ENCODE measurements at regions not wholly inside any gene's neighbourhood (a gene's known extent, or its start where the extent isn't known, plus 50 kb on each side); places are given as distances from the start of the nearest gene placed in this dataset.
"Not testable (repeated sequence)": the region's sequence is repeated elsewhere in the genome, so short reads cannot be mapped to it uniquely, and the experiment has no call there.

DNA sequence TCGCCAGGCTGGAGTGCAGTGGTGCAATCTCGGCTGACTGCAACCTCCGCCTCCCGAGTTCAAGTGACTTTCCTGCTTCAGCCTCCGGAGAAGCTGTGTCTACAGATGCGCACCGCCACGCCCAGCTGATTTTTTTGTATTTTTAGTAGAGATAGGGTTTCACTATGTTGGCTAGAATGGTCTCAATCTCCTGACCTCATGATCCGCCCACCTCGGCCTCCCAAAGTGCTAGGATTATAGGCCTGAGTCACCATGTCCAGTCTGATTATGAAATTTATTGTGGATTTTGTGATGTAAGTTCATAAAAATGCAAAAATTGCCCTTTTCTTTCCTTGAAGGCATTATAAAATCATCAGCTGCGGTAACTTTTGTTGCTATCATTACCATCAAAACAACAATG lies 1688.3 kb upstream of the ADGRL3 start:
- DNase-seq = not testable (repeated sequence)

DNA sequence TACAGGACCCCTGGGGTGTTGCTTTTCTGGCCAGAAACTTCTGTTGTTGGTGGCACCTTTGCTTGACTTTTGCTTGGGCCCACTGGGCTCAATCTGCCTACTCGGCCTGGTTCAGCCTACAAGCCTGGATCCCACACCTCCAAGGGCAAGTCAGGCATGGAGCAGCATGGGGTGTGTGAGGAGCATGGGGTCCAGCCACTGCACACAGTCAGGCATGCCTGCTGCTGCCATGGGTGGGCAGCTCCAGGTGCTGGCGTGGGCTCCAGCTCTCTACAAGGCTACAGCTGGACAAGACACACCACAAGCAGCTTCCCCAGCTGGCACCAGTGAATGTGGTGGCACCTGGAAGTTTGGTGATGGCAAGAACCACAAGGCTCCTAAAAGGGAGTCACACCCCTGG lies 1683.1 kb upstream of the ADGRL3 start:
- no peak for DNase-seq

DNA sequence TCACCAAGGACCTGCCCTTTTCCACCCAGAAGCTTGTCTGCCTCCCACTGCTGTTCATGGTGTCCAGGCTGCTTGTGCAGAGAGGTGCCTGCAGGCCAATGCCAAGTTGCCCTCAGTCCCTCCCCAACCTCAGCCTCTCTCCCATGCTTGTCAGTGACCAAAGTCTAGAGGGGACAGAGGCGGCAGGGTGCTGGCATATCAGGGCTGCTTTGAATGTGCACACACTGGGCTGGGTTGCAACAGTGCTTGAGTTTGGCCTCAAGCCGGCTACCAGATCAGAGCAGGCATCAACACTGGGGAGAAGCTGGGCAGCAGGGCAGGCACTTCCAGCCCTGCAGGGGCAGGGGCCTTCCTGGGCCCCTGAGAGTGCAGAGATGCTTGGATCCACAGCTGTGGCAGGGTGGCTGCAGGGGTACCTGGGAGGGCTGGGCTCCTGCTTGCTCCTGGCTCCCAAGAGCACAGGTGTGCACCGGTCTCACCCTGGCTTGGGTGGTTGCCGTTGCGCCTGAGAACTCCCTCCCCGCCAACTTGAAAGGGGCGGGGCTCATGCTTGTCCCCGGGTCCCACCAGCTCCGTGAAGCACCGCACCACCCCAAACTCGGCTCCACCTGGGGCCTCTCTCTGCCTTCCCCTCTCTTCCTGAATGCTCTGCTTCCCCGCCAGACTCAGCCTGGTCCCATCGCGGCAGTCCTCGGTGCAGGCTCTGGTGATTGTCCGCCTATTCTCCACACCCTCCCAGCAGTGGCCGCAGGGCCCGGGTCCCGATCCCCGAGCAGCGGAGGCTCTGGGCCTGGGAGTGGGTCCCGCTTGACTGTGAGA lies 1681.9 kb upstream of the ADGRL3 start:
- DNase-seq = no peak

DNA sequence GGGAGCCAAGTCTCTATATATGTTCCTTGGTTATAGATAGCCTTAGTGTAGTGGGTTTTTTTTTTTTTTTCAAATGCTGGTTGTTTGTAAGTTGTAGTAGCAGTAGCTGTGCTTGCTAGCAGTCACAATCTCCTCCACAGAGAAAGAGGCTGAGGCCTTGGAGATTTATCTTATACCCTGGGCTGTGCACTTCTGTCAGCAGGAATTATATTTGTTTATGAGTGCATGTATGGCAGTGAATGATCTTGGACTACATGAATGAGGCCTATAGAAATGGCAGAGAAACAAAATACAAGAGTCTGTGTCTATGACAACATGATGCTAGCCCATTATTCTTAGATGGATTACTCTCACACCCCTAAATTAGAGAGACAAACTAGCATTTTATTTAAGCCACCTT lies 1674.2 kb upstream of the ADGRL3 start:
- DNase-seq = no peak

DNA sequence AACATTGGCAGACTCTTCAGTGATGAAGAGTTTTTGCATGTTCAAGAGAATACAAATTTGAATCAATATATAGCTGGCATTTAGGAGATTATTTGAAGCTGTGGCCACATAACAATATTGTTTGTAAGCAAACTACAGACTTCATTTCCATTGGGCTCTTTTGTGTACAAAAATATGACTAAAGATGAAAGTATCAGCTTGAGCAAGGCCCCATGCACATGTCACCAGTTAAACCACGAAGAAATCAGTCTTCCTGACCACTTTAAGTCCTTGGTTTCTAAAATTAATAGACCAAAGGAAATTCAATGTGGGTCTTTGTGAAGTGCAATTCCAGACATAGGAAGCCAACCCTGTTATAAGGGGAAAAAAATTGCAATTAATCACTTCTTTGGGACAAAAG lies 1664.6 kb upstream of the ADGRL3 start:
- DNase-seq = no peak

DNA sequence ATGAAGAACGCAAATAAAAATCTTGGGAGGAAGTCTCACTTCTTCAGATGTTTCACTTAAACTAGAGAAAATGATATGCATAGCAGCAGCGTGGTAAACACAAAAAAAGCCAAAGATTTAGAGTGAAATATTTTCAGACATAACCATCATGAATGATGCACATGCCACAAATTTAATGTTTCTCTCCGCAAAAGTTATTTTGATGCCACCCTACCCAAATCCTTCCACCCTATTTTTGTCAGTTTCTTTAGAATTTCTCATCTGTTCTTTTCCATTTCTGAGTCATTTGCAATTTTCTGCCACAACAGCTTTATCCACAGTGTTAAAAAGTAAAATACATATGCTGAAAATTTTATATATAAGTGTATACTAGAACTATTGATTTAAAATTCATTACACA lies 1663.7 kb upstream of the ADGRL3 start:
- DNase-seq = no peak

DNA sequence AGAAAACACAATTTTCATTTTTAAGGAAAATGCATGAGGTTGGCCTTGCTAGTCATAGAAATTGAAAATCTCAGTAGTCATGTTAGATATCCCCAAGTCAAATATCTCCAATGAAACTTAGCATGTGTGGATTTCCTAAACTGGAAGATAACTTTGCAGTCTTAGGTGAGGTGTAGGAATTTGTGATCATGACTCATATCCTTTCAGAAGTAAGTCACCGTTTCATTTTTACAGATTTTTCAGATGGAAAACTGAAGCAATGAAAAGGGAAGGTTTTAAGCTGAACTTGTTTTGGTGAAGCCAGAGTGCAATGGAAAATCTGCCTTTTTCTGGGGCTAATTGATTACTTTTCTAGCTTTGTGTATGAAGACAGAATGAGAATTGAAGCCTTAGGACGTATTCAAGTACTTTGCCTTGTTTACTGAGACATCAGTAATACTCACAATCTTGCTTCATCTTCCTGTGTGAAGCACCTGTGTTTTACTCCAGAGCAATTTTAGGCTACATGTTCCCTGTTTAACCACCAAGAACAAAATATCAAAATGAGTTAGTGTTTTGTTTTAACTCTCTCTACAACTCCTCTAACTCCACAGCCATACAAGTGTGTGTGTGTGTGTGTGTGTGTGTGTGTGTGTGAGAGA lies 1662.8 kb upstream of the ADGRL3 start:
- DNase-seq = no peak

DNA sequence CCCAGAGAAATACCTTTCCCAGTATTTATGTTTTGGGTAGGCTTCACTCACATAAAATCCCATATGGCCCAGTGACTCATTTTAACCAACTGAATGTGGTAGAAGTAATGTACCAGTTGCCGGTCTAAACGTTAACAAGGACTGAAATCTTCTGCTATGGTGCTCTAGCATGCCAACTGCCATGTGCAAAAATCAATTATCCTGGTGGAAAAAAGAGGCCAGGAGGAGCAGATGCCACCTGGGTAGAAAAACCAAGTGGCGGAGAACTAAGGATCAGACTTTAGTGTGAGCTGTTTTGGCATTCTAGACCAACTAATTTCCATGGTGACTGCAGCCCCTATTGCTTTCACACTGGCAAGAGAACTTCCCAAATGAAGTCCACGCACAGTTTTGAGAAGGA lies 1660.7 kb upstream of the ADGRL3 start:
- DNase-seq = no peak

DNA sequence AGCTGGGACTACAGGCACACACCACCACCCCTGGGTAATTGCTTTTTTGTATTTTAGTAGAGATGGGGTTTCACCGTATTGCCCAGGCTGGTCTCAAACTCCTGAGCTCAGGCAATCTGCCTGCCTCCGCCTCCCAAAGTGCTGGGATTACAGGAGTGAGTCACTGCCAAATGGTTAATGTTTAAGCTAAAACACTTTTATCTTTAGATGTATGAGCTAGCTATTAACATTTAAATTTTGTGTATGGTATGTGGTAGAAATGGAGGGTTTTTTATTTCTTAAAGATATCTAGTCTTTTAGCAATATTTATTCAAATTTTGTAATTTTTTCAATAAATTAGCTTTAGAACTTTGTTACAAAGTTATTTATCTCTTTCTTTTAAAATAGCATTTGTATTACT lies 1659.8 kb upstream of the ADGRL3 start:
- DNase-seq = no peak

DNA sequence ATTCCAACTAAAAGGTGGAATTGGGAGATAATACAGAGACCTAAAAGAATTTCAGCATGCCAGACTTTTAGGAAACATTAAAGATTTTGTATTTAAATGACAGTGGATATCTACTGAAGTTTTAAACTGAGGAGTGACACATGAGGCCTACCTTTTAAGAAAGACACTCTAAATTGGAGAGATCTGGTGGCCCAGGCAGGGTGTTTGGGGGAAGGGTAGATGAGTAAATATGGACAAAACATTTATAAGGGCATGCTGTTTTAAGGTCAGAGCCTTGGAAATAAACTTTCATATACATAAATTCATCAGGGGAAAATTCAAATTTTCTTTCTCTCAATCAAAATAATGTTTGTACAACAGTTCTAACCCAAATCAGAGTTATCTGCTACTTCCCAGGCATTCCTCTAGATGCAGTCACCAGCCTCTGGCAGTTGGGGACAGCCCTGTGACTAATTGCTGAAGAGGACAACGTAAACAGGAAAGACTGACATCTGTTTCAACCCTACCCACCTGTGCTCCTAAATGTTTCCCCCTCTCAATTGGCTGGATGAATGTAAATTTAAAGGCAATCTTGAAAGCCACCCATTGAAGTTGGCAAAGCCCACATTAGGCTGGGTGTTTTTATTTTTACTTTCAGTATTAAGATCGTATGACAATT lies 1646.9 kb upstream of the ADGRL3 start:
- peak; percentile 83 for DNase-seq

DNA sequence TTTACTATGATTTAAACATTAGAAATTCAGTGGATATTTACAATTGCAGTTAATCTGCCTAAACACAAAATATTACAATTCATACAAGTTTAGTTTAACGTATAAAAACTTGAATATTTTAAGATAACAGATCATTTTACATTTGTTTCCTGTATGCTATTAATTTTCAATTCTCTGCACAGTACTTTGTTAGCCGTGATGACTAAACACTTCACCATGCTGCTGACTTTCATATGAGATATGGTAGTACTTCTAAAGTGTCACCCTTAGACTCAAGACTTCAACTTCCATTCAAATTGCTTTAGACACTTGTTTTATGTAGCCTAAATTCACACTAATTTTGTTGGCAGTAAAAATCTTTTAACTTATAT lies 1646.4 kb upstream of the ADGRL3 start:
- DNase-seq = peak; percentile 76

DNA sequence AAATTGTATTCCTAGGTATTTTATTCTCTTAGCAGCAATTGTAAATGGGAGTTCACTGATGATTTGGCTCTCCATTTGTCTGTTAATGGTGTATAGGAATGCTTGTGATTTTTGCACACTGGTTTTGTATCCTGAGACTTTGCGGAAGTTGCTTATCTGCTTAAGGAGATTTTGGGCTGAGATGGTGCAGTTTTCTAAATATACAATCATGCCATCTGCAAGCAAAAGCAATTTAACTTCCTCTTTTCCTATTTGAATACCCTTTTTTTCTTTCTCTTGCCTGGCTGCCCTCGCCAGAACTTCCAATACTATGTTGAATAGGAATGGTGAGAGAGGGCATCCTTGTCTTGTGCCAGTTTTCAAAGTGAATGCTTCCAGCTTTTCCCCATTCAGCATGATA lies 1643.9 kb upstream of the ADGRL3 start:
- DNase-seq = not testable (repeated sequence)

DNA sequence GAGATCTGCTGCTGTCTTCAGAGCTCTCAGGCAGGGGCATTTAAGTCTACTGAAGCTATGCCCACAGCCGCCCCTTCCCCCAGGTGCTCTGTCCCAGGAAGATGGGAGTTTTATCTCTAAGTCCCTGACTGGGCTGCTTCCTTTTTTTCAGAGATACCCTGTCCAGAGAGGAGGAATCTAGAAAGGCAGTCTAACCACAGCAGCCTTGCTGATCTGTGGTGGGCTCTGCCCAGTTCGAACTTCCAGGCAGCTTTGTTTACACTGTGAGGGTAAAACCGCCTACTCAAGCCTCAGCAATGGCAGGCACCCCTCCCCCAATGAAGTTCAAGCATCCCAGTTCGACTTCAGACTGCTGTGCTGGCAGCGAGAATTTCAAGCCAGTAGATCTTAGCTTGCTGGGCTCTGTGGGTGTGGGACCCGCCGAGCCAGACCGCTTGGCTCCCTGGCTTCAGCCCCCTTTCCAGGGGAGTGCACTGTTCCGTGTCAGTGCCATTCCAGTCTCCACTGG lies 1639.9 kb upstream of the ADGRL3 start:
- DNase-seq = not testable (repeated sequence)

DNA sequence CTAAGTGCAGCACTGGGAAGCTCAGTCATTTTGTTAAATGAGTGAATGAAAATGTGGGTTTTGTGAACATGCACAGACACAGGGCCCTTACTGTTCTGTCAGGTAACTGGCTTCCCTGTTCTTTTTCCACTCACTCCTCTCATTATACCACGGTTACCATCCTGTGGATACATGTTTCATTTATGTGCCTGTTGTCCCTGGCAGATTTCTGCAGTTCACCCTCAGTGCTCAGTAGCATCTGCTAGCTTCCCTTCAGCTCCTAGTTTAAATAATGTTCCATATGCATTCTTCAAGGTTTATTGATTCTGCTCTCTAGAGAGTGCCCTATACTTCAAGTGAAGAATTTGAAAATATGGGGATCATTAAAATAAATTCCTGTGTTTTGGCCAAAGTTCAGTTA lies 1634.3 kb upstream of the ADGRL3 start:
- DNase-seq = no peak

DNA sequence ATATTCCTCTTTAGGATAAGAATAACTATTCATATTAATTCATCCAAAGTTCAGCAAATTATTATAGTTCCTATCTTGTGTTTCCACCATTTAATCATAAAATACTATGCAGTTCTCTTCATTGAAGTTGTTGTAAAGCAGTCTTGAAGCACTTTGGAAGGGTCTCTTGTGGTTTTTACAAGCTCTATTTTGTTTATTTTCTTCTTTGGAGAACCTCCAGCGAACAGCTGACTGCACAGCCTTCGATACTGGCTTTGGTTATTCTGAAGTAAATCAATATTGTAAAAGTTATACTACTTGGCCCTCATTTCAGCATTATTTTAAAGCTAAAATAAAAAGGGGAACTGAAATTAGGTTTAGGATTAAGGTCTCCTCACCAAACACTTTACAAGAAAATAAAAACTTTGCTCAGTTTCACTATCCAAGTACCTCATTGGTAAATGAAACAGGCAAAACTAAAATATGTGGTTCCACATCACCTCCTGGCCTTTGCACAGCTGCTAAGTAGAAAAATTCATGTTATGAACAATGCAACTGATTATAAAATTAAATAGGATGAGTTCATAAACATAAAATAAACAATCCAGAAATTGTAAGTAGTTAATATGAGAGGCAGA lies 1629.2 kb upstream of the ADGRL3 start:
- no peak for DNase-seq

DNA sequence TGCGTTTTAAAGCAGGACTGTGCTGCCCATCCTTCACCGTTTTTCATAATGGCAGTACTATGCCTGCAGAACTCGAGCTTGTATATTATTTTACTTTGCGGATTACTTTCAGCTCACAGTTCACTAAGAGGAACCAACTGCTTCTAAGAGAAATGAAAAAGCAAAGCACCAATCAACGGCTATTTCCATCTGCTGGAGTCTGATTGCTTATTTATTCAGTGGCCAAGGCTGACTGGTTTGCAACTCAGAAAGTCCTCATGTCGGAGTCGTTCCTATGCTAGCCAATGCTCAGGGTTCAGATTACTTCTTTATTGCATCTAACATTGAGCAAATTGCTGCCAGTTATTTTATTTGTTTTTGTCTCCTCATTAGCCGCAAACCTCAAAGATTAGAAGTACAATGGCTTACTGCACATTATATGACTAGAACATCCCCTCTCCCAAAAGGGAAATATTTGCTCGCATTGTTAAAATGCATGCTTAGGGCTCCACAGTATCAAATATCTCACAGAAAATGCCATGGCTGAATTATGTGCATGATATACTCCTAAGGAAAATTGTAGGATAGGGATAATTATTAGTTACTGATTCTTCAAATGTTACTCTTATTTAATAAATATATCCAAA lies 1628.2 kb upstream of the ADGRL3 start:
- DNase-seq = no peak

DNA sequence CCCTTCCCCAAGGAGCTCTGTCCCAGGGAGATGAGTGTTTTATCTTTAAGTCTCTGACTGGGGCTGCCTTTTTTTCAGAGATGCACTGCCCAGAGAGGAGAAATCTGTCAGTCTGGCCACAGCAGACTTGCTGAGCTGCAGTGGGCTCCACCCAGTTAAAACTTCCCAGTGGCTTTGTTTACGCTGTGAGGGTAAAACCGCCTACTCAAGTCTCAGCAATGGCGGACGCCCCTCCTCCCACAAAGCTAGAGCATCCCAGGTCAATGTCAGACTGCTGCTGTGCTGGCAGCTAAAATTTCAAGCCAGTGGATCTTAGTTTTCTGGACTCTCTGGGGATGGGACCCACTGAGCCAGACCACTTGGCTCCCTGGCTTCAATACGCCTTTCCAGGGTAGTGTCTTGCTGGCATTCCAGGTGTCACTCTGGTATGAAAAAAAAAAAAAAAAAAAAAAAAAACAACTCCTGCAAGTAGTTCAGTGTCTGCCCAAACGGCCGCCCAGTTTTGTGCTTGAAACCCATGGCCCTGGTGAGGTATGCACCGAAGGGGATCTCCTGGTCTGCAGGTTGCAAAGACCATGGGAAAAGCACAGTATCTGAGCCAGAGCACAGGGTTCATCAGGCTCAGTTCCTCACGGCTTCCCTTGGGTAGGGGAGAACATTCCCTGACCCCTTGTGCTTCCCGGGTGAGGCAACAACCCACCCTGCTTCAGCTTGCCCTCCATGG lies 1616.1 kb upstream of the ADGRL3 start:
- no peak for DNase-seq

DNA sequence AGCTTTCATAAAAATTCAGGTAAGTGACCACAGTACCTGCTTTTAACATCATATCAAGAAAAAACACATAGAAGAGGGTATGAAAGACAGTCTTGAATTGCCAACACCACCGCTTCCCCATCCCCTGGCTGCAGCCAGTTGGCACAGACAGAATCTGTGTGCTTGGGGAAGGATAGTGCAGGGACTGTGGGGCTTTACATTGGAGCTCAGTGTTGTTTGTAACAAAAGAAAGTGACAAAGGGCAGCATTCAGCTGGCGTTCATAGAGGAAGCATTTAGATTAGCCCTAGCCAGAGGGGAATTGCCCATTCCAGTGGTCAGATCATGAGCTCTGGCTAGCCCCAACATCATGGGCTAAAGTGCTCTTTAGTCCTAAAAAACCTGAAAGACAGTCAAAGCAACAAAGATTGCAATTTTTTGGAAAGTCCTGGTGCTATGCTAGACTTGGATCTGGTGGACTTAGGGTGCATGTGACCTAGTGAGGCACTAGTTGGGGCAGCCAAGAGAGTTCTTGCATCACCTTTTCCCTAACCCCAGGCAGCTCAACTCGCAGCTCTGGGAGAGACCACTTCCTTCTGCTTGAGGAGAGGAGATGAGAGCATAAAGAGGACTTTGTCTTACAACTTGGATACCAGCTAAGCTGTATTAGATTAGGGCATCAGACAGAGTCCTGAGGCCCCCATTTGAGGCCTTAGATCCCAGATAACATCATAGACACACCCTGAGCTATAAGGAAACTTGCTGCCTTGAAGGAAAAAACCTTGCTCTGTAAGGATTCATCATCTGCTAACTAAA lies 1602.4 kb upstream of the ADGRL3 start:
- DNase-seq = no peak

DNA sequence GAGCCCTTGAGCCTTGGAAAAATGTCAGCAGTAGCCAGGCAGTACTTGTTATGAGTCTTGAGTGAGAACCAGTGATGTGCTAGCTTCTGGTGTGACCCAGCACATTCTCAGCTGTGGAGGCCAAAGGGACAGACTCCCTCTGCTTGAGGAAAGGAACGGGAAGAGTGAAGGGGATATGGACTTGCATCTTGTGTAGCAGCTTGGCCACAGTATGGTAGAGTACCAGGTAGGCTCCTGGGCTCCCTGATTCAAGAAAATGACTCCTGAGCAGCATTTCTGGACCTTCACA lies 1601.9 kb upstream of the ADGRL3 start:
- no peak for DNase-seq

DNA sequence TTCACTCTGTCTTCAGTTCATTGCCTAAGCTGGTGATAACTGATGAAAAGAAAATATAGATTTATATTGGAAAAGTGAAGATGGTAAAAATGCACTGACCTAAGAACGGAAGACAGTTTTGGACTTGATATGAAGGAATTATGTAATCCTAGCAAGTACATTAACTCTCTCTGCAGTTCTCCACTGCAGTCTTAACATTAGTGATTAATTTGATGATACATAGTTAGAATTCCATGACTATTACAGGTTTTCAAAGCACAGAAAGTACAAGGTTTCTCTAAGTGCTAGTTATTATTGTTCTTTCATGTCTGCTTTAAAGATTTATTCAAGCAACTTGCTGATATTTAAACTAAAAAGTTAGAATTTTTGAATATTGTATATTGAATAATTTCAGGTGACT lies 1591.7 kb upstream of the ADGRL3 start:
- DNase-seq = peak; percentile 7

DNA sequence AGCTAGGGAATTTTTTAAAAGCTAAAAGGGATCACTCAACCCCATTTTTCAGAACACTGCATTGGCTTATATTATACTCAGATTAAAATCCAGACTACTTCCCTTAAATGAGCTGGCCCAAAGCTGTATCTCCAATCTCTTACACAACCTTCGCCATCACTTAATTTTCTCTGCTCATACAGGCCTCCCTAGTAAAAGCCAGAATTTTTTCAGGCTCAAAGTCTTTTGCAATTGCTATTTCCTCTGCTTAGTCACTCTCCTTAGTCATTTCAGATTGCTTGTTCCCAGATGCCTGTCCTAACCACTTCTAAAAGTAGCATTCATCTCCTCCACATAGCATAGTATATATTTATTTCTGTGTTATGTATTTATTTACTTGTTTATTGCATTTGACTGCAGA lies 1587.9 kb upstream of the ADGRL3 start:
- peak; percentile 81 for DNase-seq

DNA sequence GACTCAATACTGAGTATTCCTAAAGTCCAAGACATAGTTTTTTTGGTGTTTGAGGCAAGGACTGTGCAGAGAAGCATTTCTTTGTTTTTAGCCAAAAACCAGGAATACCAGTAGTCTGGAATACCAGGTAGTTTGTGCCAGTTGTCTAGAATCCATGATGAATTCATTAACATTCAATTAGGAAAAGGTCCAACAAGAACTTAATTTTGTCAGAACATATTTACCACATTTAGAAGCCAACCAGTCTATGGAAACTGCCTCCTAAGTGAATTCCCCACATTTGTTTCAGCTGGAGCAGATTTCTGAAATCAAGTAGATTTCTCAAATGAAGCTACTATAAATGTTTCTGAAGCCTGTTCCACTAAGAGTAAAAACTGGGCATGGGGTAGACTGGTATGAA lies 1584.8 kb upstream of the ADGRL3 start:
- DNase-seq = no peak
